Stimulated activated CD4-positive, alpha-beta T cell treated with anti-CD3 and anti-CD28 coated beads, Interleukin-1b, Interleukin-23, amount 100 ng/mL, for 48 hours (primary cell): ENCODE measurements at regions not wholly inside any gene's neighbourhood (a gene's known extent, or its start where the extent isn't known, plus 50 kb on each side); places are given as distances from the start of the nearest gene placed in this dataset.

Source experiments
- DNase-seq: peaks from one replicate; pipeline ENCODE4 v3.0.0-alpha.2; 2020

GRCh38 chr9:80259079-80259478 lies 687.3 kb downstream of the TLE4 start:
- DNase-seq: no peak

GRCh38 chr9:80251778-80252177 lies 680.0 kb downstream of the TLE4 start:
- no peak for DNase-seq

- DNase-seq: no peak
Observed at GRCh38 chr9:80242022-80242421, 670.3 kb downstream of the TLE4 start.

GRCh38 chr9:80235752-80236151 lies 664.0 kb downstream of the TLE4 start:
- DNase-seq: no peak

GRCh38 chr9:80233906-80234305 lies 662.1 kb downstream of the TLE4 start:
- DNase-seq: no peak

- no peak for DNase-seq
Observed at GRCh38 chr9:80233102-80233843, 661.5 kb downstream of the TLE4 start.

- no peak for DNase-seq
Observed at GRCh38 chr9:80231318-80232236, 659.8 kb downstream of the TLE4 start.

GRCh38 chr9:80223897-80224296 lies 652.1 kb downstream of the TLE4 start:
- DNase-seq: no peak

GRCh38 chr9:80222466-80223169 lies 650.9 kb downstream of the TLE4 start:
- DNase-seq: no peak

GRCh38 chr9:80218328-80218727 lies 646.6 kb downstream of the TLE4 start:
- no peak for DNase-seq

GRCh38 chr9:80213613-80214012 lies 641.8 kb downstream of the TLE4 start:
- no peak for DNase-seq

GRCh38 chr9:80208696-80209095 lies 636.9 kb downstream of the TLE4 start:
- no peak for DNase-seq

- DNase-seq: no peak
Observed at GRCh38 chr9:80204054-80204453, 632.3 kb downstream of the TLE4 start.

- no peak for DNase-seq
Observed at GRCh38 chr9:80197661-80198060, 625.9 kb downstream of the TLE4 start.

- no peak for DNase-seq
Observed at GRCh38 chr9:80191108-80191507, 619.3 kb downstream of the TLE4 start.

GRCh38 chr9:80188579-80188978 lies 616.8 kb downstream of the TLE4 start:
- no peak for DNase-seq

- DNase-seq: no peak
Observed at GRCh38 chr9:80185112-80185738, 613.5 kb downstream of the TLE4 start.

GRCh38 chr9:80177949-80178480 lies 606.2 kb downstream of the TLE4 start:
- DNase-seq: no peak

GRCh38 chr9:80175286-80176150 lies 603.8 kb downstream of the TLE4 start:
- DNase-seq: no peak

- DNase-seq: no peak
Observed at GRCh38 chr9:80163889-80164288, 592.1 kb downstream of the TLE4 start.

GRCh38 chr9:80158554-80159170 lies 586.9 kb downstream of the TLE4 start:
- no peak for DNase-seq
